Activated CD8-positive, alpha-beta memory T cell treated with anti-CD3 and anti-CD28 coated beads for 24 hours (primary cell): ENCODE measurements at regions not wholly inside any gene's neighbourhood (a gene's known extent, or its start where the extent isn't known, plus 50 kb on each side); places are given as distances from the start of the nearest gene placed in this dataset.

Source experiments
- DNase-seq: peaks from one replicate; pipeline ENCODE4 v3.0.0-alpha.2; 2020

GRCh38 chr7:25966469-25966868 is 185.5 kb upstream of the NFE2L3 start:
- DNase-seq: no peak

- DNase-seq: no peak
These were observed 184.5 kb upstream of the NFE2L3 start for GRCh38 chr7:25967278-25968204.

- DNase-seq: peak; percentile 62
These were observed 183.6 kb upstream of the NFE2L3 start for GRCh38 chr7:25968205-25968993.

GRCh38 chr7:25970356-25970755 is 181.6 kb upstream of the NFE2L3 start:
- no peak for DNase-seq

GRCh38 chr7:25970911-25971310 is 181.1 kb upstream of the NFE2L3 start:
- no peak for DNase-seq

- DNase-seq: no peak
These were observed 175.4 kb upstream of the NFE2L3 start for GRCh38 chr7:25976630-25977029.

GRCh38 chr7:25978466-25978865 is 173.5 kb upstream of the NFE2L3 start:
- DNase-seq: no peak

- no peak for DNase-seq
These were observed 172.4 kb upstream of the NFE2L3 start for GRCh38 chr7:25979605-25980004.

- no peak for DNase-seq
These were observed 169.3 kb upstream of the NFE2L3 start for GRCh38 chr7:25982684-25983083.

GRCh38 chr7:25985196-25985595 is 166.8 kb upstream of the NFE2L3 start:
- DNase-seq: no peak

- DNase-seq: no peak
These were observed 163.4 kb upstream of the NFE2L3 start for GRCh38 chr7:25988640-25989039.

- DNase-seq: no peak
These were observed 162.8 kb upstream of the NFE2L3 start for GRCh38 chr7:25989140-25989705.

- DNase-seq: no peak
These were observed 157.5 kb upstream of the NFE2L3 start for GRCh38 chr7:25994433-25994994.

- no peak for DNase-seq
These were observed 156.8 kb upstream of the NFE2L3 start for GRCh38 chr7:25995216-25995615.

- no peak for DNase-seq
These were observed 156.0 kb upstream of the NFE2L3 start for GRCh38 chr7:25996006-25996408.

- no peak for DNase-seq
These were observed 153.5 kb upstream of the NFE2L3 start for GRCh38 chr7:25998499-25998898.

- no peak for DNase-seq
These were observed 151.2 kb upstream of the NFE2L3 start for GRCh38 chr7:26000841-26001240.

- DNase-seq: no peak
These were observed 150.2 kb upstream of the NFE2L3 start for GRCh38 chr7:26001662-26002244.

- no peak for DNase-seq
These were observed 146.2 kb upstream of the NFE2L3 start for GRCh38 chr7:26005683-26006410.

GRCh38 chr7:26006426-26006825 is 145.6 kb upstream of the NFE2L3 start:
- DNase-seq: no peak

- DNase-seq: no peak
These were observed 144.5 kb upstream of the NFE2L3 start for GRCh38 chr7:26007510-26007909.

- DNase-seq: no peak
These were observed 143.6 kb upstream of the NFE2L3 start for GRCh38 chr7:26008428-26008827.
